A549 (cell line): ENCODE measurements at regions not wholly inside any gene's neighbourhood (a gene's known extent, or its start where the extent isn't known, plus 50 kb on each side); places are given as distances from the start of the nearest gene placed in this dataset.

Experiments
- ATAC-seq, 2 experiments: fragments of 200-7000 bp in 1 of 2; fragments of >200 bp in 1 of 2; cut with Nextera tagmentation in 1 of 2; cut with Tn5 transposase in 1 of 2; 3 replicates each; pipeline versions ENCODE4 v1.8.0 to v1.9.1; 2018 to 2020; ENCODE audit warnings: mild to moderate bottlenecking in 1 of 2, moderate library complexity in 1 of 2
- CTCF ChIA-PET: fragments of 300-600 bp; sonication (Branson Sonifier 250); formaldehyde crosslinking; extraction: SDS; loops from one replicate; lab custom pipeline; 2021; ENCODE audit warnings: antibody characterized with exemption, inconsistent platforms; lab: Yijun Ruan, JAX
- POLR2A ChIA-PET: fragments of 350-600 bp; formaldehyde crosslinking; extraction: SDS; loops from one replicate; lab custom pipeline; 2021; ENCODE audit warnings: antibody characterized with exemption, inconsistent platforms; lab: Yijun Ruan, JAX
- DNase-seq, 2 experiments: peaks; one replicate each; pipeline versions ENCODE4 v3.0.0 to v3.0.0-alpha.2; 2011 to 2016; ENCODE audit warnings: low read depth in 1 of 2, low spot score in 1 of 2
- FAIRE-seq: peaks from 2 replicates; lab custom pipeline; 2011; peaks lifted over from hg19 to GRCh38; lab: Jason Lieb, UNC
- H3K27ac ChIP-seq, 2 experiments: fragments of >200 bp; sonication (Bioruptor Twin); formaldehyde crosslinking; 3 replicates each; pipeline ENCODE4 v1.5.1; 2016 to 2017
- H3K4me1 ChIP-seq: fragments of >200 bp; sonication (Bioruptor Twin); formaldehyde crosslinking; 3 replicates; pipeline ENCODE4 v1.6.1; 2016
- H3K4me2 ChIP-seq: fragments of >200 bp; sonication (Bioruptor Twin); formaldehyde crosslinking; 3 replicates; pipeline ENCODE4 v1.6.1; 2016
- H3K4me3 ChIP-seq: fragments of >200 bp; sonication (Bioruptor Twin); formaldehyde crosslinking; 3 replicates; pipeline ENCODE4 v1.5.1; 2016
- H3K9me3 ChIP-seq: fragments of >200 bp; sonication (Bioruptor Twin); formaldehyde crosslinking; 3 replicates; pipeline ENCODE4 v1.6.1; 2016
- ATOH8 ChIP-seq: fragments of 250-450 bp; sonication (Bioruptor Pico); IDR thresholded peaks from 2 replicates; pipeline ENCODE4 v1.5.0; 2020; ENCODE audit warnings: low read depth, mild to moderate bottlenecking, moderate library complexity
- BHLHE40 ChIP-seq: IDR thresholded peaks from 2 replicates; pipeline ENCODE4 v1.6.1; 2012; ENCODE audit warnings: low read depth, low read length, inconsistent platforms
- CBX8 ChIP-seq: fragments of 200-600 bp; sonication (generic); IDR thresholded peaks from 2 replicates; pipeline ENCODE4 v1.6.1; 2016
- CTCF ChIP-seq: fragments of >200 bp; sonication (Bioruptor Twin); formaldehyde crosslinking; IDR thresholded peaks from 3 replicates; pipeline ENCODE4 v1.5.1; 2016
- EHF ChIP-seq: fragments of 250-450 bp; sonication (Bioruptor Pico); IDR thresholded peaks from 2 replicates; pipeline ENCODE4 v1.5.0; 2020; ENCODE audit warnings: mild to moderate bottlenecking
- EHMT2 ChIP-seq: fragments of 200-600 bp; sonication (generic); IDR thresholded peaks from 2 replicates; pipeline ENCODE4 v1.6.1; 2016; ENCODE audit warnings: antibody characterized with exemption, low read depth, mild to moderate bottlenecking, moderate library complexity
- EP300 ChIP-seq, 2 experiments: fragments of >200 bp; sonication (Bioruptor Twin); formaldehyde crosslinking; IDR thresholded peaks; 2 replicates in 1 of 2; 3 replicates in 1 of 2; pipeline ENCODE4 v1.6.1; 2016 to 2017
- ESRRA ChIP-seq: fragments of 150-350 bp; IDR thresholded peaks from 2 replicates; pipeline ENCODE4 v1.6.1; 2014; ENCODE audit warnings: mild to moderate bottlenecking, low read length, borderline replicate concordance
- FOSB ChIP-seq: fragments of 250-450 bp; sonication (Bioruptor Pico); IDR thresholded peaks from 2 replicates; pipeline ENCODE4 v1.5.0; 2020; ENCODE audit warnings: mild to moderate bottlenecking, moderate library complexity
- FOXS1 ChIP-seq: fragments of 250-450 bp; sonication (Bioruptor Pico); IDR thresholded peaks from 2 replicates; pipeline ENCODE4 v1.5.0; 2020; ENCODE audit warnings: mild to moderate bottlenecking, moderate library complexity
- HDAC2 ChIP-seq: fragments of 200-600 bp; sonication (generic); IDR thresholded peaks from 2 replicates; pipeline ENCODE4 v1.6.1; 2016
- HMGXB4 ChIP-seq: fragments of 250-450 bp; sonication (Bioruptor Pico); IDR thresholded peaks from 2 replicates; pipeline ENCODE4 v1.5.0; 2021; ENCODE audit warnings: mild to moderate bottlenecking, moderate library complexity, borderline replicate concordance
- JUNB ChIP-seq: fragments of >200 bp; sonication (Bioruptor Twin); formaldehyde crosslinking; IDR thresholded peaks from 2 replicates; pipeline ENCODE4 v1.6.1; 2016
- MYC ChIP-seq: IDR thresholded peaks from 2 replicates; pipeline ENCODE4 v1.6.1; 2012; ENCODE audit warnings: mild to moderate bottlenecking, inconsistent platforms, low read length, improper control_type of control experiment, borderline replicate concordance
- NFE2L2 ChIP-seq: fragments of 150-350 bp; conservative IDR thresholded peaks from 2 replicates; pipeline ENCODE4 v1.6.1; 2014; ENCODE audit warnings: low read length
- NR3C1 ChIP-seq: fragments of >200 bp; sonication (Bioruptor Twin); formaldehyde crosslinking; IDR thresholded peaks from 3 replicates; pipeline ENCODE4 v1.6.1; 2017
- RAD21 ChIP-seq, 2 experiments: fragments of >200 bp in 1 of 2; sonication (Bioruptor Twin) in 1 of 2; formaldehyde crosslinking in 1 of 2; IDR thresholded peaks in 1 of 2; conservative IDR thresholded peaks in 1 of 2; 2 replicates in 1 of 2; 3 replicates in 1 of 2; pipeline ENCODE4 v1.6.1; 2012 to 2018; ENCODE audit warnings: inconsistent platforms in 1 of 2
- RARB ChIP-seq: fragments of 250-450 bp; sonication (Bioruptor Pico); IDR thresholded peaks from 2 replicates; pipeline ENCODE4 v1.8.0; 2021; ENCODE audit warnings: mild to moderate bottlenecking, moderate library complexity
- RCOR1 ChIP-seq: fragments of 150-350 bp; IDR thresholded peaks from 2 replicates; pipeline ENCODE4 v1.6.1; 2014; ENCODE audit warnings: antibody characterized with exemption, low read length, low read depth
- REST ChIP-seq: fragments of 200-600 bp; sonication (generic); IDR thresholded peaks from 2 replicates; pipeline ENCODE4 v1.6.1; 2016; ENCODE audit warnings: antibody characterized with exemption, mild to moderate bottlenecking, moderate library complexity
- RNF2 ChIP-seq: fragments of 200-600 bp; sonication (generic); IDR thresholded peaks from 2 replicates; pipeline ENCODE4 v1.6.1; 2016; ENCODE audit warnings: low read depth, mild to moderate bottlenecking, antibody characterized with exemption, moderate library complexity, borderline replicate concordance
- SMC3 ChIP-seq: fragments of >200 bp; sonication (Bioruptor Twin); formaldehyde crosslinking; IDR thresholded peaks from 3 replicates; pipeline ENCODE4 v1.6.1; 2018; ENCODE audit warnings: inconsistent platforms
- ZC3H11A ChIP-seq: fragments of 450-650 bp; IDR thresholded peaks from 2 replicates; pipeline ENCODE4 v1.6.1; 2014; ENCODE audit warnings: antibody characterized with exemption, mild to moderate bottlenecking
- ZFP36 ChIP-seq: fragments of 450-650 bp; IDR thresholded peaks from 2 replicates; pipeline ENCODE4 v1.6.1; 2014; ENCODE audit warnings: borderline replicate concordance; ENCODE audit not compliant: partially characterized antibody
- WGBS: methylation state at CpG from one replicate; pipeline ENCODE4 v1.1.6; 2017; ENCODE audit errors: missing lambda C conversion rate; 5-methylcytosine and 5-hydroxymethylcytosine counted together

- CTCF ChIA-PET = interaction anchor here (1.6 kb wide), 1 partner anchor 297 kb away, joined by 5 read pairs; no protein-coding TSS in a partner anchor
- H3K4me2 ChIP-seq = no peak overlapping the region
- FAIRE-seq (no peak), DNase-seq (no peak), ATAC-seq (no peak)
- 36% methylated on average over 6 of the region's 18 CpGs for WGBS
- no peak for TF ChIP-seq RCOR1
- TF ChIP-seq EHF = no peak
- TF ChIP-seq ZFP36 = no peak
- no peak for TF ChIP-seq ATOH8 (CRISPR knock-in tag)
- TF ChIP-seq EP300 (IDR thresholded peaks at IDR 0.05) = no peak
- TF ChIP-seq MYC = no peak
- H3K9me3 ChIP-seq = no peaks in the 10 kb centered on the region
- no peak overlapping the region for H3K27ac ChIP-seq
- no peak overlapping the region for H3K4me3 ChIP-seq
- POLR2A ChIA-PET = no interaction called here
- no peaks in the 10 kb centered on the region for H3K4me1 ChIP-seq
Measured at GRCh38 chr22:49008682-49009235, 818.9 kb downstream of the BRD1 start.

GRCh38 chr22:49007013-49007653, 820.5 kb downstream of the BRD1 start:
- no peak for TF ChIP-seq FOXS1 (CRISPR knock-in tag)
- TF ChIP-seq CTCF = no peak
- no peak for TF ChIP-seq RARB (CRISPR knock-in tag)
- no peak for TF ChIP-seq RAD21 (conservative IDR thresholded peaks at IDR 0.05 in 1 of 2, IDR thresholded peaks at IDR 0.05 in 1 of 2)
- TF ChIP-seq JUNB = no peak
- no peak for TF ChIP-seq HDAC2
- no peak for TF ChIP-seq NR3C1
- TF ChIP-seq HMGXB4 = no peak
- no peak for TF ChIP-seq CBX8
- no peak for TF ChIP-seq ESRRA
- TF ChIP-seq RNF2 = no peak
- no peak for TF ChIP-seq NFE2L2
- no peak for TF ChIP-seq REST
- no peak for TF ChIP-seq SMC3
- no peak for TF ChIP-seq BHLHE40
- no peak for TF ChIP-seq FOSB (CRISPR knock-in tag)
- no peak for TF ChIP-seq ZC3H11A
- no peak for TF ChIP-seq EHMT2
- TF ChIP-seq ATOH8 (CRISPR knock-in tag) = no peak
- Histone ChIP-seq H3K4me2 (no peak overlapping the region), H3K4me3 (no peak overlapping the region), H3K27ac (no peak overlapping the region), H3K9me3 (no peaks in the 10 kb centered on the region), H3K4me1 (no peaks in the 10 kb centered on the region)
- POLR2A ChIA-PET = no interaction called here
- FAIRE-seq = no peak
- no peak for DNase-seq
- ATAC-seq = no peak
- CTCF ChIA-PET = interaction anchor here (1.6 kb wide), 1 partner anchor 298 kb away, joined by 5 read pairs; no protein-coding TSS in a partner anchor
- WGBS = 0% methylated on average over 3 of the region's 12 CpGs
